DND-41 (cell line): ENCODE measurements at regions not wholly inside any gene's neighbourhood (a gene's known extent, or its start where the extent isn't known, plus 50 kb on each side); places are given as distances from the start of the nearest gene placed in this dataset.
"Not testable (repeated sequence)": the region's sequence is repeated elsewhere in the genome, so short reads cannot be mapped to it uniquely, and the experiment has no call there.

Experiments
- ATAC-seq: fragments of 200-7000 bp; cut with Tn5 transposase; 3 replicates; pipeline ENCODE4 v1.9.1; 2021; ENCODE audit warnings: low read depth; ENCODE audit not compliant: insufficient read depth
- DNase-seq: peaks from one replicate; pipeline ENCODE4 v3.0.0-alpha.2; 2020
- H2AFZ ChIP-seq: 2 replicates; pipeline ENCODE4 v1.6.0; 2012; ENCODE audit warnings: low read depth, low read length
- H3K27ac ChIP-seq: 2 replicates; pipeline ENCODE4 v1.5.1; 2012; ENCODE audit warnings: low read length, inconsistent platforms
- H3K27me3 ChIP-seq: fragments of 200-600 bp; sonication (generic); 2 replicates; pipeline ENCODE4 v1.6.0; 2012; ENCODE audit warnings: low read length, mild to moderate bottlenecking, inconsistent platforms; ENCODE audit not compliant: insufficient read depth, poor library complexity
- H3K36me3 ChIP-seq: 2 replicates; pipeline ENCODE4 v1.5.1; 2012; ENCODE audit warnings: low read length, inconsistent platforms; ENCODE audit not compliant: insufficient read depth
- H3K4me1 ChIP-seq: 2 replicates; pipeline ENCODE4 v1.5.1; 2012; ENCODE audit warnings: mild to moderate bottlenecking, low read length; ENCODE audit not compliant: insufficient read depth
- H3K4me2 ChIP-seq: 2 replicates; pipeline ENCODE4 v1.6.0; 2012; ENCODE audit warnings: mild to moderate bottlenecking, moderate library complexity, low read length, inconsistent platforms; ENCODE audit not compliant: insufficient read depth
- H3K4me3 ChIP-seq, 2 experiments: fragments of 200-600 bp in 1 of 2; shearing (Covaris generic) in 1 of 2; 2 replicates each; pipeline ENCODE4 v1.5.1; 2012 to 2016; ENCODE audit warnings: inconsistent platforms in 2 of 2, low read length in 2 of 2, mild to moderate bottlenecking in 2 of 2, low read depth in 1 of 2, moderate library complexity in 1 of 2
- H3K79me2 ChIP-seq: 2 replicates; pipeline ENCODE4 v1.6.0; 2012; ENCODE audit warnings: low read length, inconsistent platforms; ENCODE audit not compliant: insufficient read depth
- H3K9ac ChIP-seq: 2 replicates; pipeline ENCODE4 v1.6.0; 2012; ENCODE audit warnings: low read depth, mild to moderate bottlenecking, inconsistent platforms, low read length, moderate library complexity
- H3K9me3 ChIP-seq: 2 replicates; pipeline ENCODE4 v1.5.1; 2012; ENCODE audit warnings: low read length, moderate library complexity, mild to moderate bottlenecking, inconsistent platforms; ENCODE audit not compliant: insufficient read depth, severe bottlenecking
- H4K20me1 ChIP-seq: 2 replicates; pipeline ENCODE4 v1.6.0; 2012; ENCODE audit warnings: low read length; ENCODE audit not compliant: insufficient read depth
- CTCF ChIP-seq: IDR thresholded peaks from 2 replicates; pipeline ENCODE4 v1.5.1; 2012; ENCODE audit warnings: borderline replicate concordance, low read length, moderate library complexity, mild to moderate bottlenecking; ENCODE audit not compliant: poor library complexity, severe bottlenecking; ENCODE audit errors: extremely low read depth
- EZH2 ChIP-seq: IDR thresholded peaks from 3 replicates; pipeline ENCODE4 v1.6.1; 2012; ENCODE audit warnings: borderline replicate concordance, low read depth, mild to moderate bottlenecking, moderate library complexity, low read length, inconsistent platforms; ENCODE audit not compliant: severe bottlenecking

- H3K27ac ChIP-seq: no peak overlapping the region
Observed at GRCh38 chr4:158032733-158033415, 140.0 kb downstream of the GASK1B start.

GRCh38 chr4:158028381-158028780, 144.4 kb downstream of the GASK1B start:
- not testable (repeated sequence) for H3K4me3 ChIP-seq, H3K36me3 ChIP-seq, ATAC-seq, H4K20me1 ChIP-seq, H3K27ac ChIP-seq, H3K9ac ChIP-seq, H3K4me1 ChIP-seq, H2AFZ ChIP-seq, DNase-seq, H3K79me2 ChIP-seq, H3K9me3 ChIP-seq, H3K27me3 ChIP-seq, H3K4me2 ChIP-seq

More at GRCh38 chr4:158032733-158033415, 140.0 kb downstream of the GASK1B start:
- Histone ChIP-seq H3K9me3 (no peaks in the 10 kb centered on the region), H3K27me3 (no peaks in the 10 kb centered on the region), H2AFZ (no peak overlapping the region), H3K4me3 (no peak overlapping the region), H3K4me2 (no peak overlapping the region), H3K36me3 (no peaks in the 10 kb centered on the region), H3K79me2 (no peaks in the 10 kb centered on the region), H3K9ac (no peak overlapping the region), H4K20me1 (no peaks in the 10 kb centered on the region), H3K4me1 (no peaks in the 10 kb centered on the region)
- TF ChIP-seq CTCF (no peak), EZH2 (no peak)
- ATAC-seq (no peak), DNase-seq (no peak)

- ATAC-seq: no peak
- Histone ChIP-seq H3K27me3 (no peaks in the 10 kb centered on the region), H3K79me2 (no peaks in the 10 kb centered on the region), H2AFZ (no peak overlapping the region), H3K9ac (no peak overlapping the region), H3K9me3 (no peaks in the 10 kb centered on the region), H3K4me3 (no peak overlapping the region), H3K4me1 (no peaks in the 10 kb centered on the region), H3K36me3 (no peaks in the 10 kb centered on the region), H3K27ac (no peak overlapping the region), H4K20me1 (no peaks in the 10 kb centered on the region), H3K4me2 (no peak overlapping the region)
- DNase-seq: no peak
- TF ChIP-seq EZH2 (no peak), CTCF (no peak)
Observed at GRCh38 chr4:158025131-158025530, 147.7 kb downstream of the GASK1B start.

GRCh38 chr4:158020734-158021346, 152.0 kb downstream of the GASK1B start:
- Histone ChIP-seq H3K9ac (no peak overlapping the region), H3K27me3 (no peaks in the 10 kb centered on the region), H4K20me1 (no peaks in the 10 kb centered on the region), H3K36me3 (no peaks in the 10 kb centered on the region), H3K4me1 (no peaks in the 10 kb centered on the region), H3K9me3 (no peaks in the 10 kb centered on the region), H3K79me2 (no peaks in the 10 kb centered on the region), H3K4me2 (no peak overlapping the region), H3K27ac (no peak overlapping the region), H3K4me3 (no peak overlapping the region), H2AFZ (no peak overlapping the region)
- ATAC-seq (no peak), DNase-seq (no peak)
- TF ChIP-seq EZH2: no peak
- TF ChIP-seq CTCF: no peak
